ENCODE measurements at regions not wholly inside any gene's neighbourhood (a gene's known extent, or its start where the extent isn't known, plus 50 kb on each side); places are given as distances from the start of the nearest gene placed in this dataset.

- TF ChIP-seq, protein P1, sequence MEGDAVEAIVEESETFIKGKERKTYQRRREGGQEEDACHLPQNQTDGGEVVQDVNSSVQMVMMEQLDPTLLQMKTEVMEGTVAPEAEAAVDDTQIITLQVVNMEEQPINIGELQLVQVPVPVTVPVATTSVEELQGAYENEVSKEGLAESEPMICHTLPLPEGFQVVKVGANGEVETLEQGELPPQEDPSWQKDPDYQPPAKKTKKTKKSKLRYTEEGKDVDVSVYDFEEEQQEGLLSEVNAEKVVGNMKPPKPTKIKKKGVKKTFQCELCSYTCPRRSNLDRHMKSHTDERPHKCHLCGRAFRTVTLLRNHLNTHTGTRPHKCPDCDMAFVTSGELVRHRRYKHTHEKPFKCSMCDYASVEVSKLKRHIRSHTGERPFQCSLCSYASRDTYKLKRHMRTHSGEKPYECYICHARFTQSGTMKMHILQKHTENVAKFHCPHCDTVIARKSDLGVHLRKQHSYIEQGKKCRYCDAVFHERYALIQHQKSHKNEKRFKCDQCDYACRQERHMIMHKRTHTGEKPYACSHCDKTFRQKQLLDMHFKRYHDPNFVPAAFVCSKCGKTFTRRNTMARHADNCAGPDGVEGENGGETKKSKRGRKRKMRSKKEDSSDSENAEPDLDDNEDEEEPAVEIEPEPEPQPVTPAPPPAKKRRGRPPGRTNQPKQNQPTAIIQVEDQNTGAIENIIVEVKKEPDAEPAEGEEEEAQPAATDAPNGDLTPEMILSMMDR (IDR thresholded peaks at IDR 0.05; ENCODE audit: insufficient read depth, low read depth, low read length) = no peak
- TF ChIP-seq EZH2 (IDR thresholded peaks at IDR 0.05; ENCODE audit: insufficient read depth, low read length) = no peak
These were observed 52.7 kb upstream of the OSMR start for GRCh38 chr5:38793099-38793498.

Data from astrocyte (in vitro differentiated cells and primary cell).